Right forelimb (tissue), 1 donor: ENCODE measurements at regions not wholly inside any gene's neighbourhood (a gene's known extent, or its start where the extent isn't known, plus 50 kb on each side); places are given as distances from the start of the nearest gene placed in this dataset.

Experiments
- DNase-seq: peaks from one replicate; pipeline ENCODE4 v3.0.0-alpha.2; 2018

GRCh38 chr5:133853646-133854365 lies 114.6 kb downstream of the C5orf15 start:
- peak; percentile 7 for DNase-seq

GRCh38 chr5:133851521-133851920 lies 116.9 kb downstream of the C5orf15 start:
- no peak for DNase-seq

- no peak for DNase-seq
Measured at GRCh38 chr5:133850811-133851210, 117.6 kb downstream of the C5orf15 start.

- peak; percentile 35 for DNase-seq
Measured at GRCh38 chr5:133849116-133849515, 119.3 kb downstream of the C5orf15 start.

- no peak for DNase-seq
Measured at GRCh38 chr5:133848341-133848811, 120.0 kb downstream of the C5orf15 start.

GRCh38 chr5:133847886-133848285 lies 120.5 kb downstream of the C5orf15 start:
- DNase-seq, result no peak

- DNase-seq, result no peak
Measured at GRCh38 chr5:133847301-133847700, 121.1 kb downstream of the C5orf15 start.

- no peak for DNase-seq
Measured at GRCh38 chr5:133846478-133847226, 121.8 kb downstream of the C5orf15 start.

GRCh38 chr5:133845271-133845670 lies 123.2 kb downstream of the C5orf15 start:
- DNase-seq, result no peak

GRCh38 chr5:133844836-133845235 lies 123.6 kb downstream of the C5orf15 start:
- DNase-seq, result no peak

- DNase-seq, result no peak
Measured at GRCh38 chr5:133843911-133844310, 124.5 kb downstream of the C5orf15 start.

GRCh38 chr5:133842846-133843611 lies 125.4 kb downstream of the C5orf15 start:
- peak; percentile 33 for DNase-seq

- DNase-seq, result peak; percentile 28
Measured at GRCh38 chr5:133841831-133842750, 126.3 kb downstream of the C5orf15 start.

GRCh38 chr5:133840168-133840567 lies 128.3 kb downstream of the C5orf15 start:
- no peak for DNase-seq

- DNase-seq, result peak; percentile 34
Measured at GRCh38 chr5:133839721-133840120, 128.7 kb downstream of the C5orf15 start.

GRCh38 chr5:133839090-133839489 lies 129.3 kb downstream of the C5orf15 start:
- DNase-seq, result no peak

GRCh38 chr5:133838286-133838685 lies 130.1 kb downstream of the C5orf15 start:
- DNase-seq, result no peak

- peak; percentile 26 for DNase-seq
Measured at GRCh38 chr5:133831491-133832224, 136.8 kb downstream of the C5orf15 start.

GRCh38 chr5:133830911-133831310 lies 137.5 kb downstream of the C5orf15 start:
- peak; percentile 12 for DNase-seq

GRCh38 chr5:133830281-133830680 lies 138.1 kb downstream of the C5orf15 start:
- no peak for DNase-seq

- DNase-seq, result peak; percentile 5
Measured at GRCh38 chr5:133829786-133830185, 138.6 kb downstream of the C5orf15 start.

GRCh38 chr5:133828722-133829121 lies 139.7 kb downstream of the C5orf15 start:
- no peak for DNase-seq
